H1 (cell line): ENCODE measurements at regions not wholly inside any gene's neighbourhood (a gene's known extent, or its start where the extent isn't known, plus 50 kb on each side); places are given as distances from the start of the nearest gene placed in this dataset.

Experiments used
- CTCF ChIA-PET: fragments of 300-600 bp; sonication (Branson Sonifier 250); formaldehyde crosslinking; loops from one replicate; lab custom pipeline; 2021; ENCODE audit not compliant: partially characterized antibody; lab: Charles Lee
- POLR2A ChIA-PET: fragments of 300-600 bp; sonication (Branson Sonifier 250); formaldehyde crosslinking; loops from one replicate; lab custom pipeline; 2021; ENCODE audit warnings: inconsistent platforms; ENCODE audit not compliant: partially characterized antibody; lab: Charles Lee
- DNase-seq, 2 experiments: peaks; one replicate each; pipeline versions ENCODE4 v3.0.0 to v3.0.0-alpha.2; 2010 to 2022; ENCODE audit warnings: low spot score in 2 of 2, low read depth in 1 of 2, mixed read lengths in 1 of 2
- FAIRE-seq: peaks from 2 replicates; lab custom pipeline; 2011; peaks lifted over from hg19 to GRCh38; lab: Jason Lieb, UNC
- H2AFZ ChIP-seq: 2 replicates; pipeline ENCODE4 v1.8.1; 2012; ENCODE audit warnings: low read length, inconsistent platforms
- H2AK5ac ChIP-seq: 2 replicates; pipeline ENCODE4 v1.6.1; 2013; ENCODE audit warnings: low read depth, low read length
- H2BK120ac ChIP-seq: replicated peaks from 2 replicates; pipeline ENCODE3; 2013; ENCODE audit warnings: low read depth, low read length, inconsistent platforms
- H2BK12ac ChIP-seq: 2 replicates; pipeline ENCODE4 v1.6.1; 2013; ENCODE audit warnings: low read depth, low read length
- H2BK15ac ChIP-seq: 2 replicates; pipeline ENCODE4 v1.6.1; 2013; ENCODE audit warnings: low read length
- H2BK20ac ChIP-seq: 2 replicates; pipeline ENCODE4 v1.6.1; 2013; ENCODE audit warnings: low read length
- H2BK5ac ChIP-seq: 2 replicates; pipeline ENCODE4 v1.6.1; 2013; ENCODE audit warnings: low read depth, low read length
- H3K14ac ChIP-seq: 2 replicates; pipeline ENCODE4 v1.6.1; 2013; ENCODE audit warnings: inconsistent platforms; ENCODE audit not compliant: insufficient read length
- H3K18ac ChIP-seq: 2 replicates; pipeline ENCODE4 v1.6.1; 2013; ENCODE audit warnings: low read length; ENCODE audit errors: extremely low read depth
- H3K23ac ChIP-seq: 2 replicates; pipeline ENCODE4 v1.6.1; 2013; ENCODE audit warnings: inconsistent platforms; ENCODE audit not compliant: insufficient read length
- H3K23me2 ChIP-seq: 2 replicates; pipeline ENCODE4 v1.6.1; 2013; ENCODE audit warnings: low read depth, low read length
- H3K27ac ChIP-seq: 2 replicates; pipeline ENCODE4 v1.6.1; 2011; ENCODE audit warnings: low read depth, low read length, inconsistent platforms
- H3K27me3 ChIP-seq, 4 experiments: replicated peaks in 1 of 4; 1 replicate in 1 of 4; 2 replicates in 3 of 4; pipeline versions ENCODE4 v1.6.1 to v1.8.1; 2011 to 2013; ENCODE audit warnings: low read length in 3 of 4, mild to moderate bottlenecking in 3 of 4, inconsistent platforms in 2 of 4, mixed read lengths in 2 of 4, moderate library complexity in 1 of 4; ENCODE audit not compliant: control insufficient read depth in 3 of 4, insufficient read depth in 3 of 4; ENCODE audit errors: extremely low read depth in 1 of 4
- H3K36me3 ChIP-seq, 4 experiments: 2 replicates each; pipeline versions ENCODE4 v1.6.1 to v1.8.1; 2011 to 2013; ENCODE audit warnings: mild to moderate bottlenecking in 4 of 4, low read length in 3 of 4, moderate library complexity in 2 of 4, control low read depth in 1 of 4, inconsistent platforms in 1 of 4; ENCODE audit not compliant: insufficient read depth in 4 of 4, control insufficient read depth in 2 of 4
- H3K4ac ChIP-seq: replicated peaks from 2 replicates; pipeline ENCODE3; 2013; ENCODE audit warnings: low read length, low read depth, mixed read lengths, inconsistent platforms; ENCODE audit not compliant: insufficient read length
- H3K4me1 ChIP-seq, 4 experiments: replicated peaks in 1 of 4; 1 replicate in 1 of 4; 2 replicates in 3 of 4; pipeline versions ENCODE4 v1.6.1 to v1.8.1; 2011 to 2013; ENCODE audit warnings: low read length in 3 of 4, inconsistent platforms in 2 of 4, mixed read lengths in 1 of 4; ENCODE audit not compliant: insufficient read depth in 4 of 4, control insufficient read depth in 3 of 4
- H3K4me2 ChIP-seq, 2 experiments: 2 replicates each; pipeline versions ENCODE4 v1.6.1 to v1.8.1; 2011 to 2013; ENCODE audit warnings: low read depth in 2 of 2, low read length in 2 of 2, control low read depth in 1 of 2, inconsistent platforms in 1 of 2, mild to moderate bottlenecking in 1 of 2; ENCODE audit not compliant: insufficient read depth in 1 of 2
- H3K4me3 ChIP-seq, 4 experiments: fragments of 200-600, 300-600 bp in 1 of 4; sonication (generic), shearing (Covaris generic), sonication (Bioruptor Twin) in 1 of 4; 2 replicates each; pipeline versions ENCODE4 v1.5.1 to v1.8.1; 2011 to 2016; ENCODE audit warnings: low read length in 4 of 4, low read depth in 3 of 4, control low read depth in 2 of 4, inconsistent platforms in 2 of 4, mild to moderate bottlenecking in 2 of 4, mixed read lengths in 1 of 4, moderate library complexity in 1 of 4; ENCODE audit not compliant: insufficient read depth in 2 of 4; ENCODE audit errors: extremely low read depth in 1 of 4
- H3K56ac ChIP-seq: replicated peaks from 2 replicates; pipeline ENCODE3; 2013; ENCODE audit warnings: low read depth, mild to moderate bottlenecking, mixed read lengths, low read length, inconsistent platforms; ENCODE audit not compliant: insufficient read length
- H3K79me1 ChIP-seq: 2 replicates; pipeline ENCODE4 v1.6.1; 2013; ENCODE audit warnings: low read depth, low read length, control low read depth
- H3K79me2 ChIP-seq, 2 experiments: 2 replicates each; pipeline versions ENCODE4 v1.6.1 to v1.8.1; 2012 to 2013; ENCODE audit warnings: low read length in 2 of 2, mild to moderate bottlenecking in 2 of 2, inconsistent platforms in 1 of 2; ENCODE audit not compliant: insufficient read depth in 2 of 2, control insufficient read depth in 1 of 2
- H3K9ac ChIP-seq, 4 experiments: replicated peaks in 1 of 4; 1 replicate in 1 of 4; 2 replicates in 3 of 4; pipeline versions ENCODE4 v1.6.1 to v1.8.1; 2011 to 2013; ENCODE audit warnings: low read depth in 3 of 4, low read length in 3 of 4, control low read depth in 2 of 4, mild to moderate bottlenecking in 2 of 4, moderate library complexity in 2 of 4, inconsistent platforms in 1 of 4; ENCODE audit errors: extremely low read depth in 1 of 4
- H3K9me3 ChIP-seq, 2 experiments: 2 replicates each; pipeline versions ENCODE4 v1.6.1 to v1.8.1; 2012 to 2013; ENCODE audit warnings: mild to moderate bottlenecking in 2 of 2, moderate library complexity in 2 of 2, control low read depth in 1 of 2, inconsistent platforms in 1 of 2, low read depth in 1 of 2, low read length in 1 of 2, mixed read lengths in 1 of 2; ENCODE audit not compliant: insufficient read depth in 2 of 2
- H4K20me1 ChIP-seq, 2 experiments: replicated peaks in 1 of 2; 2 replicates each; pipeline versions ENCODE3 to v1.8.1; 2011 to 2013; ENCODE audit warnings: inconsistent platforms in 2 of 2, low read length in 2 of 2, mild to moderate bottlenecking in 1 of 2; ENCODE audit not compliant: insufficient read depth in 2 of 2, control insufficient read depth in 1 of 2
- H4K5ac ChIP-seq: 2 replicates; pipeline ENCODE4 v1.6.1; 2013; ENCODE audit warnings: low read length, low read depth, mixed read lengths, inconsistent platforms; ENCODE audit not compliant: insufficient read length
- H4K8ac ChIP-seq: 2 replicates; pipeline ENCODE4 v1.8.0; 2013; ENCODE audit warnings: mild to moderate bottlenecking, moderate library complexity, low read length, inconsistent platforms; ENCODE audit not compliant: insufficient read depth; ENCODE audit errors: extremely low read depth
- H4K91ac ChIP-seq: replicated peaks from 2 replicates; pipeline ENCODE3; 2013; ENCODE audit warnings: low read length, mixed read lengths, inconsistent platforms; ENCODE audit not compliant: insufficient read length
- BRCA1 ChIP-seq: IDR thresholded peaks from 2 replicates; pipeline ENCODE4 v1.6.1; 2012; ENCODE audit warnings: low read depth, low read length, improper control_type of control experiment
- EGR1 ChIP-seq: IDR thresholded peaks from 2 replicates; pipeline ENCODE4 v1.6.1; 2011; ENCODE audit warnings: low read depth, low read length, borderline replicate concordance
- GABPA ChIP-seq: IDR thresholded peaks from 2 replicates; pipeline ENCODE4 v1.6.1; 2011; ENCODE audit warnings: mild to moderate bottlenecking, low read length, moderate library complexity, borderline replicate concordance; ENCODE audit not compliant: insufficient read depth
- GTF2F1 ChIP-seq: IDR thresholded peaks from 2 replicates; pipeline ENCODE4 v1.6.1; 2012; ENCODE audit warnings: low read depth, low read length, improper control_type of control experiment, borderline replicate concordance
- HDAC6 ChIP-seq: IDR thresholded peaks from one replicate; pipeline ENCODE4 v1.7.1; 2012; ENCODE audit warnings: low read depth, mild to moderate bottlenecking, inconsistent platforms, low read length, moderate library complexity
- KDM5A ChIP-seq: fragments of 200-600 bp; IDR thresholded peaks from 2 replicates; pipeline ENCODE4 v1.7.1; 2012; ENCODE audit warnings: mild to moderate bottlenecking, low read length, inconsistent platforms, mixed read lengths
- PHF8 ChIP-seq: fragments of 200-600 bp; sonication (generic); conservative IDR thresholded peaks from 2 replicates; pipeline ENCODE4 v1.7.1; 2012; ENCODE audit warnings: low read depth, mild to moderate bottlenecking, inconsistent platforms, low read length, moderate library complexity
- TBP ChIP-seq: IDR thresholded peaks from 2 replicates; pipeline ENCODE4 v1.6.1; 2011; ENCODE audit warnings: low read depth, low read length, improper control_type of control experiment
- WGBS, 2 experiments: shearing (Covaris generic) in 1 of 2; methylation state at CpG; one replicate each; pipeline versions ENCODE4 v1.1.6 to v1.1.7; 2013 to 2015; ENCODE audit warnings: low lambda C conversion rate in 2 of 2, mixed read lengths in 2 of 2, inconsistent platforms in 1 of 2, low coverage in 1 of 2, missing lambda C conversion rate in 1 of 2; ENCODE audit not compliant: insufficient replicate concordance in 2 of 2, insufficient coverage in 1 of 2, insufficient read length in 1 of 2; ENCODE audit errors: extremely low coverage in 1 of 2, missing lambda C conversion rate in 1 of 2; 5-methylcytosine and 5-hydroxymethylcytosine counted together
- TF ChIP-seq, protein P1 (sequence below): IDR thresholded peaks from 2 replicates; pipeline ENCODE4 v1.6.1; 2012; ENCODE audit warnings: inconsistent platforms
- TF ChIP-seq, protein P2 (sequence below): IDR thresholded peaks from 2 replicates; pipeline ENCODE4 v1.6.1; 2011; ENCODE audit warnings: low read depth, mild to moderate bottlenecking, low read length; ENCODE audit not compliant: insufficient read depth
- TF ChIP-seq, protein P3 (sequence below), 3 experiments: IDR thresholded peaks; 1 replicate in 2 of 3; 2 replicates in 1 of 3; pipeline versions ENCODE4 v1.5.1 to v1.6.1; 2011; ENCODE audit warnings: low read length in 3 of 3, mild to moderate bottlenecking in 3 of 3, inconsistent platforms in 2 of 3, low read depth in 1 of 3, moderate library complexity in 1 of 3; ENCODE audit not compliant: insufficient read depth in 1 of 3; ENCODE audit errors: control extremely low read depth in 1 of 3

DNA sequence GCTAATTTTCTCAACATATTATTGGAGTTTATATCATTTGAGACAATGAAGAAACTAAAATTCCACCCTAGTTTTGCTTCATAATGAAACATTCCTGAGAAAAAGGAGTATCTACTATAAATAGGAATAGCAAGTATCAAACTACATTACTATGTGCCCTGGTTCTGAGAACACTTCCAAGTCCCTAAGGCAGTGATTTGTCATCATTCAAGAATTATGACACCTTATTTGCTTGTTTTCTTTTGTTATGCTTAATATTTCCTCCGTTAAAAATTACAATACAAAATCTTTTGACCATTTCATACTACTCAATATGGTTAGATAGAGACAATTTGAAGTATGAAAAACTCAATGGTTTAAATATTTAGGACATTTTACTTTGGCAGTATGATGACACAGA is 707.8 kb upstream of the GOLIM4 start:
- H4K8ac ChIP-seq = no peak overlapping the region
- CTCF ChIA-PET = no interaction called here
- no peaks in the 10 kb centered on the region for H3K79me2 ChIP-seq
- H3K4me2 ChIP-seq = no peak overlapping the region
- no peak overlapping the region for H3K18ac ChIP-seq
- no peak overlapping the region for H2BK12ac ChIP-seq
- H3K56ac ChIP-seq = no peak overlapping the region
- H3K23me2 ChIP-seq = no peaks in the 10 kb centered on the region
- DNase-seq = no peak
- no peak overlapping the region for H2BK120ac ChIP-seq
- H3K23ac ChIP-seq = no peak overlapping the region
- POLR2A ChIA-PET = no interaction called here
- H3K4me3 ChIP-seq = no peak overlapping the region
- 77% methylated on average over 1 of the region's 1 CpG; no CpG with 5 or more reads in 1 of the 2 experiments for WGBS, 2 experiments
- no peak overlapping the region for H3K4ac ChIP-seq
- H3K4me1 ChIP-seq = peaks cover 2 to 19% (median 8%) of the 10 kb centered on the region in 4 experiments
- H2BK5ac ChIP-seq = no peak overlapping the region
- H3K27me3 ChIP-seq = no peaks in the 10 kb centered on the region
- no peak overlapping the region for H2AK5ac ChIP-seq
- H4K5ac ChIP-seq = no peak overlapping the region
- no peaks in the 10 kb centered on the region for H3K36me3 ChIP-seq
- H2BK15ac ChIP-seq = no peak overlapping the region
- no peak overlapping the region for H3K14ac ChIP-seq
- H4K91ac ChIP-seq = no peak overlapping the region
- no peak overlapping the region for H2AFZ ChIP-seq
- no peak for FAIRE-seq
- no peak overlapping the region for H3K9ac ChIP-seq
- H3K27ac ChIP-seq = no peak overlapping the region
- no peaks in the 10 kb centered on the region for H3K79me1 ChIP-seq
- H4K20me1 ChIP-seq = no peaks in the 10 kb centered on the region
- no peak overlapping the region for H2BK20ac ChIP-seq
- no peaks in the 10 kb centered on the region for H3K9me3 ChIP-seq
- TF ChIP-seq, protein P1, sequence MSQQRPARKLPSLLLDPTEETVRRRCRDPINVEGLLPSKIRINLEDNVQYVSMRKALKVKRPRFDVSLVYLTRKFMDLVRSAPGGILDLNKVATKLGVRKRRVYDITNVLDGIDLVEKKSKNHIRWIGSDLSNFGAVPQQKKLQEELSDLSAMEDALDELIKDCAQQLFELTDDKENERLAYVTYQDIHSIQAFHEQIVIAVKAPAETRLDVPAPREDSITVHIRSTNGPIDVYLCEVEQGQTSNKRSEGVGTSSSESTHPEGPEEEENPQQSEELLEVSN = no peak
- TF ChIP-seq BRCA1 (no peak), PHF8 (no peak), GTF2F1 (no peak), KDM5A (no peak), HDAC6 (no peak), EGR1 (no peak), GABPA (no peak), TBP (no peak)
- TF ChIP-seq, protein P2, sequence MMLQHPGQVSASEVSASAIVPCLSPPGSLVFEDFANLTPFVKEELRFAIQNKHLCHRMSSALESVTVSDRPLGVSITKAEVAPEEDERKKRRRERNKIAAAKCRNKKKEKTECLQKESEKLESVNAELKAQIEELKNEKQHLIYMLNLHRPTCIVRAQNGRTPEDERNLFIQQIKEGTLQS = no peak
- TF ChIP-seq, protein P3, sequence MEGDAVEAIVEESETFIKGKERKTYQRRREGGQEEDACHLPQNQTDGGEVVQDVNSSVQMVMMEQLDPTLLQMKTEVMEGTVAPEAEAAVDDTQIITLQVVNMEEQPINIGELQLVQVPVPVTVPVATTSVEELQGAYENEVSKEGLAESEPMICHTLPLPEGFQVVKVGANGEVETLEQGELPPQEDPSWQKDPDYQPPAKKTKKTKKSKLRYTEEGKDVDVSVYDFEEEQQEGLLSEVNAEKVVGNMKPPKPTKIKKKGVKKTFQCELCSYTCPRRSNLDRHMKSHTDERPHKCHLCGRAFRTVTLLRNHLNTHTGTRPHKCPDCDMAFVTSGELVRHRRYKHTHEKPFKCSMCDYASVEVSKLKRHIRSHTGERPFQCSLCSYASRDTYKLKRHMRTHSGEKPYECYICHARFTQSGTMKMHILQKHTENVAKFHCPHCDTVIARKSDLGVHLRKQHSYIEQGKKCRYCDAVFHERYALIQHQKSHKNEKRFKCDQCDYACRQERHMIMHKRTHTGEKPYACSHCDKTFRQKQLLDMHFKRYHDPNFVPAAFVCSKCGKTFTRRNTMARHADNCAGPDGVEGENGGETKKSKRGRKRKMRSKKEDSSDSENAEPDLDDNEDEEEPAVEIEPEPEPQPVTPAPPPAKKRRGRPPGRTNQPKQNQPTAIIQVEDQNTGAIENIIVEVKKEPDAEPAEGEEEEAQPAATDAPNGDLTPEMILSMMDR (IDR thresholded peaks at IDR 0.05; ENCODE audit: control extremely low read depth in 1 of 3, insufficient read depth in 1 of 3, low read depth in 1 of 3, low read length in 3 of 3) = no peak
